Sigmoid colon (tissue), 6 donors: ENCODE measurements at regions not wholly inside any gene's neighbourhood (a gene's known extent, or its start where the extent isn't known, plus 50 kb on each side); places are given as distances from the start of the nearest gene placed in this dataset.
A peak's percentile ranks its signal among the peaks of the same experiment; 100 is the strongest.
"Not testable (repeated sequence)": the region's sequence is repeated elsewhere in the genome, so short reads cannot be mapped to it uniquely, and the experiment has no call there.

Experiments
- DNase-seq: peaks from one replicate; pipeline ENCODE4 v3.0.0-alpha.2; 2019
- H3K27ac ChIP-seq, 4 donors: fragments of 200-600 bp; sonication (generic); one replicate each; pipeline ENCODE4 v1.5.1; 2016 to 2019; ENCODE audit warnings: mild to moderate bottlenecking in 1 of 4
- H3K27me3 ChIP-seq, 3 donors: fragments of 200-600 bp; sonication (generic); one replicate each; pipeline ENCODE4 v1.5.1; 2019; ENCODE audit warnings: mild to moderate bottlenecking in 1 of 3
- H3K36me3 ChIP-seq, 4 donors: fragments of 200-600 bp; sonication (generic); one replicate each; pipeline ENCODE4 v1.5.1; 2016 to 2019
- H3K4me1 ChIP-seq, 4 donors: fragments of 200-600 bp; sonication (generic); one replicate each; pipeline ENCODE4 v1.5.1; 2017 to 2019
- H3K4me3 ChIP-seq, 4 donors: fragments of 200-600 bp; sonication (generic); one replicate each; pipeline ENCODE4 v1.5.1; 2017 to 2019; ENCODE audit warnings: mild to moderate bottlenecking in 2 of 4, moderate library complexity in 1 of 4
- H3K9me3 ChIP-seq, 4 donors: fragments of 200-600 bp in 3 of 4; sonication (generic) in 3 of 4; one replicate each; pipeline versions ENCODE4 v1.5.1 to v1.6.1; 2013 to 2019
- CTCF ChIP-seq, 4 experiments: fragments of 450-650 bp in 3 of 4; fragments of 200-600 bp in 1 of 4; IDR thresholded peaks; one replicate each; pipeline ENCODE4 v1.5.1; 2016 to 2019; ENCODE audit warnings: antibody characterized with exemption in 4 of 4, mild to moderate bottlenecking in 3 of 4, moderate library complexity in 2 of 4
- EP300 ChIP-seq, 4 donors: sonication (generic); formaldehyde crosslinking; IDR thresholded peaks; one replicate each; pipeline ENCODE4 v1.6.1; 2017; ENCODE audit warnings: antibody characterized with exemption in 4 of 4
- POLR2A ChIP-seq, 2 donors: fragments of 450-650 bp; IDR thresholded peaks; one replicate each; pipeline ENCODE4 v1.6.1; 2016; ENCODE audit warnings: antibody characterized with exemption in 2 of 2, mild to moderate bottlenecking in 2 of 2, moderate library complexity in 2 of 2
- POLR2AphosphoS5 ChIP-seq, 4 donors: sonication (generic); formaldehyde crosslinking; IDR thresholded peaks; one replicate each; pipeline ENCODE4 v1.6.1; 2017; ENCODE audit warnings: antibody characterized with exemption in 4 of 4
- WGBS, 2 donors: extraction: QIAGEN DNeasy Blood & Tissue Kit; methylation state at CpG; one replicate each; pipeline ENCODE4 v1.1.7; 2013; 5-methylcytosine and 5-hydroxymethylcytosine counted together
- intact Hi-C: fragments of 100-400 bp; cut with DNase I; formaldehyde crosslinking; loops from one replicate; pipeline ENCODE4 v1.15.1; 2023
- donor health status: healthy with polysubstance abuse.
- donor health status: healthy.

- H3K27me3 ChIP-seq = peaks cover 24 to 53% (median 29%) of the 10 kb centered on the region in 3 donors
- no peak overlapping the region for H3K27ac ChIP-seq
- no peaks in the 10 kb centered on the region for H3K4me1 ChIP-seq
- peaks cover 13 to 24% (median 20%) of the 10 kb centered on the region in 4 donors for H3K9me3 ChIP-seq
- WGBS, 2 donors = 43 to 53% methylated on average over 49 of the region's 49 CpGs
- peak overlapping the region in 1 of 4 donors; percentile 34 for H3K4me3 ChIP-seq
- intact Hi-C loops = no loop called here
- TF ChIP-seq CTCF (IDR thresholded peaks at IDR 0.05) (no peak), POLR2A (IDR thresholded peaks at IDR 0.05) (no peak), EP300 (IDR thresholded peaks at IDR 0.05) (no peak)
- DNase-seq = no peak
- H3K36me3 ChIP-seq = no peaks in the 10 kb centered on the region
Measured at GRCh38 chr17:21841839-21842238, 149.5 kb downstream of the KCNJ18 start.

GRCh38 chr17:21842332-21843317, 150.3 kb downstream of the KCNJ18 start:
- H3K4me3 ChIP-seq = peak overlapping the region in 2 of 4 donors; percentile 6 to 34
- H3K27ac ChIP-seq = no peak overlapping the region
- intact Hi-C loops = no loop called here
- WGBS, 2 donors = 38 to 45% methylated on average over 136 of the region's 136 CpGs
- peaks cover 13 to 24% (median 20%) of the 10 kb centered on the region in 4 donors for H3K9me3 ChIP-seq
- TF ChIP-seq POLR2AphosphoS5 (IDR thresholded peaks at IDR 0.05) (no peak), CTCF (IDR thresholded peaks at IDR 0.05) (no peak), POLR2A (IDR thresholded peaks at IDR 0.05) (no peak), EP300 (IDR thresholded peaks at IDR 0.05) (no peak)
- H3K36me3 ChIP-seq = no peaks in the 10 kb centered on the region
- no peak for DNase-seq
- H3K4me1 ChIP-seq = no peaks in the 10 kb centered on the region
- H3K27me3 ChIP-seq = peaks cover 24 to 59% (median 29%) of the 10 kb centered on the region in 3 donors

GRCh38 chr17:21843318-21843865, 151.1 kb downstream of the KCNJ18 start:
- WGBS, 2 donors = 48 to 56% methylated on average over 75 of the region's 75 CpGs
- peaks cover 24 to 59% (median 29%) of the 10 kb centered on the region in 3 donors for H3K27me3 ChIP-seq

GRCh38 chr17:21843951-21844590, 151.7 kb downstream of the KCNJ18 start:
- DNase-seq = no peak
- H3K27ac ChIP-seq = no peak overlapping the region
- peaks cover 13 to 24% (median 20%) of the 10 kb centered on the region in 4 donors for H3K9me3 ChIP-seq
- H3K27me3 ChIP-seq = peaks cover 24 to 66% (median 29%) of the 10 kb centered on the region in 3 donors
- H3K36me3 ChIP-seq = no peaks in the 10 kb centered on the region
- intact Hi-C loops = no loop called here
- TF ChIP-seq POLR2A (IDR thresholded peaks at IDR 0.05) (no peak), CTCF (IDR thresholded peaks at IDR 0.05) (no peak), POLR2AphosphoS5 (IDR thresholded peaks at IDR 0.05) (no peak), EP300 (IDR thresholded peaks at IDR 0.05) (no peak)
- H3K4me1 ChIP-seq = no peaks in the 10 kb centered on the region
- WGBS, 2 donors = 56% methylated on average over 72 of the region's 72 CpGs
- no peak overlapping the region for H3K4me3 ChIP-seq

More at GRCh38 chr17:21843318-21843865, 151.1 kb downstream of the KCNJ18 start:
- H3K36me3 ChIP-seq = no peaks in the 10 kb centered on the region
- H3K27ac ChIP-seq = no peak overlapping the region
- H3K9me3 ChIP-seq = peaks cover 13 to 24% (median 20%) of the 10 kb centered on the region in 4 donors
- peak overlapping the region in 1 of 4 donors; percentile 34 for H3K4me3 ChIP-seq
- intact Hi-C loops = no loop called here
- TF ChIP-seq POLR2A (IDR thresholded peaks at IDR 0.05) (no peak), POLR2AphosphoS5 (IDR thresholded peaks at IDR 0.05) (no peak), EP300 (IDR thresholded peaks at IDR 0.05) (no peak), CTCF (IDR thresholded peaks at IDR 0.05) (no peak)
- no peaks in the 10 kb centered on the region for H3K4me1 ChIP-seq
- no peak for DNase-seq

- H3K27me3 ChIP-seq = peaks cover 8 to 42% (median 9%) of the 10 kb centered on the region in 3 donors
- 72 to 74% methylated on average over 4 of the region's 4 CpGs for WGBS, 2 donors
- H3K4me3 ChIP-seq, H3K27ac ChIP-seq, H3K4me1 ChIP-seq, H3K36me3 ChIP-seq, DNase-seq, intact Hi-C loops: not testable (repeated sequence)
- H3K9me3 ChIP-seq = peaks cover 5 to 11% (median 7%) of the 10 kb centered on the region in 4 donors
Measured at GRCh38 chr17:21848510-21848909, 156.2 kb downstream of the KCNJ18 start.

- H3K27ac ChIP-seq, H3K4me1 ChIP-seq, H3K9me3 ChIP-seq, H3K36me3 ChIP-seq, intact Hi-C loops, H3K4me3 ChIP-seq, DNase-seq: not testable (repeated sequence)
- WGBS, 2 donors = 52 to 57% methylated on average over 2 of the region's 2 CpGs
- H3K27me3 ChIP-seq = peaks cover 3 to 37% (median 4%) of the 10 kb centered on the region in 3 donors
Measured at GRCh38 chr17:21849030-21849429, 156.7 kb downstream of the KCNJ18 start.

GRCh38 chr17:21850614-21851013, 158.3 kb downstream of the KCNJ18 start:
- H3K4me1 ChIP-seq, H3K36me3 ChIP-seq, H3K27ac ChIP-seq, H3K9me3 ChIP-seq, H3K4me3 ChIP-seq, DNase-seq, intact Hi-C loops: not testable (repeated sequence)
- 83 to 85% methylated on average over 5 of the region's 5 CpGs for WGBS, 2 donors
- peaks cover 0 to 23% (median 0%) of the 10 kb centered on the region in 3 donors for H3K27me3 ChIP-seq
